G401 (cell line): ENCODE measurements at regions not wholly inside any gene's neighbourhood (a gene's known extent, or its start where the extent isn't known, plus 50 kb on each side); places are given as distances from the start of the nearest gene placed in this dataset.
"Not testable (repeated sequence)": the region's sequence is repeated elsewhere in the genome, so short reads cannot be mapped to it uniquely, and the experiment has no call there.

Source experiments
- DNase-seq: peaks from one replicate; pipeline ENCODE4 v3.0.0-alpha.2; 2015; ENCODE audit warnings: low spot score
- in situ Hi-C: cut with HindIII; loops from 2 replicates; pipeline ENCODE4 v1.10.0; 2016; ENCODE audit warnings: low sequenced_read_pairs, mixed read lengths

DNA sequence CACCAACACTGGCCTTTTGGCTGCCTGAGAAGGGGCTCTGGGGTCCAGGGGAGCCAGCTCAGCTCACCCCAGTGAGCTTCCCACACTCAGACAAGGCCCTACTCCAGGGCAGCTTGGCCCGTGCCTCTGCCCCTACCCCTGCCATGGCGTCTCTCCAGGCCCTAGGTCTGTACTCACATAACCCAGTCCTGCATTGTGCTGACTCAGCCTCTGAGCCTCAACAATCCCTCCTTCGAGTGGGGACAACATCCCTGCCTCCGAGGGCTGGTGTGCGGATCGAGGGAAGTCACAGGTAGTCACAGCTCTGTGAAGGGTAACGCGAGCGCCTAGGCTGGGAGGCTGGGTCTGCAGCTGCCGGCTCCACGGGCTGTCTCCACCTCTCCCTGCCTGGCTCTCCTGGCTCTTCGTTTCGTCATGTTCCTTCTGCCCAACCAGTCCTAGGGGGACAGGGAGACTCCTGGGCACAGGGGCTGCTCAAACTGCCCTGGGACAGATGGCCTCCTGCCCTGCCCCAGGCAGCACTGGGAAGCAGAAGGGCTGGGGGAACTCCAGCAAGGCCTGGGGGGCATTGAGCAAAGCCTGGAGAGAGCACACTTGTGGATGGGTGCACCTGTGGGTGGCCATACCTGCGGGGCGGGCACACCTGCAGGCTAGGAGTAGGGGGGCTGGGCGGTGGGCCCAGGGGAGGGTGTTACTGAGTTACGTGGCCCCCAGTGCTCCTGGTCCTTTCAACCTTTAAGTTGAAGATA lies 74.6 kb downstream of the RRM2 start:
- no peak for DNase-seq
- in situ Hi-C loops = no loop called here

DNA sequence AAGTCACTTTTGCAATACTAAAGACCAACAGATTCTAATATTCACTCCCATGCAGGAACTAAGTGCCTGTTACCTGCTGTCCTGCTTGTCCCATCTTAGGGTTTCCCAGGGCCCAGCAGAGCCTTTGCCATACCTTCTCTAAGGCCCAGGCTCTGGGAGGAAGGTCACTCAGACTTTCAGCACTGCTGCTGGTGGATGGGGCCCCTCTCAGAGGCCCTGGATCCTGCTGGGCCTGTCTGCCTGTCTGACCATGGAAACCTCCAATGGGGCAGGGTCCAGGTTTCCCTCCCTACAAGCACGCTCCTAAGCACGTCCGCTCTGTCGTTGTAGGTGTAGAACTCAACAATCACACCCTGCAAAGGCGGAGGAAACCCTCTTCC lies 75.1 kb downstream of the RRM2 start:
- in situ Hi-C loops = no loop called here
- DNase-seq = no peak

DNA sequence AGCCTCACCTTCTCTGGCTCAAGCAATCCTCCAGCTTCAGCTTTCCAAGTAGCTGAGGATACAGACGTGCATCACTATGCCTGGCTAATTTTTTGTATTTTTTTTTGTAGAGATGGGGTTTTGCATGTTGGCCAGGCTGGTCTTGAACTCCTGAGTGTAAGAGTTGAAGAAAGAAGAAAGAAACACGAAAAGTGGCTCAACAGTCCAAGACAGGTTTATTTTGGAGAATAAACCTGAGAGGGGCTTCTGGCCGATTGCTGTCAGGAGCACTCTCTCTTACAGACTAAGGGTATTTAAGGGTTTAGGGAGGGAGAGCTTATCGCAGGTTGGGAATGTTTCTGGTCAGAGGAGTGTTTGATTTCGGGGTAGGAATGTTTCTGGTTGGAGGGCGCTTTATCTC lies 75.9 kb downstream of the RRM2 start:
- in situ Hi-C loops = not testable (repeated sequence)

DNA sequence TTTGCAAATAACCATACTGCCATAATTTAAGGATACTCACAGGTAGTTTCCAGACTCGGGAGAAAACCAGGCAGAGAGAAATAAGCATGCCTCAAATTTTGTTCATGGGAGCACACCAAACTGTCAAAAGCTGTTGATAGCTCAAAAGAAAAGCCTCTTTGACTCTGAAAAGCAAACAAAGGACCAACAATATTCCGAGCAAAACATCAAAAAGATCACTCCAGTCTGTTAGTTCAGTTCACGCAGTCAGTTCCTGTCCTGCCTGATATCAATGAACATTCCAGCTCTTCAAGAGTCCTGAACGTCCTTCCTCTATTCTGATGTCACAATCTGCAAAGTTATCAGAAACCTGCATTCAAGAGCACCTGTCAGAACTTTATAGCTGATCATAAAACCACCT lies 78.7 kb downstream of the RRM2 start:
- DNase-seq = no peak
- in situ Hi-C loops = no loop called here

More for the DNA sequence above, 75.9 kb downstream of the RRM2 start:
- not testable (repeated sequence) for DNase-seq

DNA sequence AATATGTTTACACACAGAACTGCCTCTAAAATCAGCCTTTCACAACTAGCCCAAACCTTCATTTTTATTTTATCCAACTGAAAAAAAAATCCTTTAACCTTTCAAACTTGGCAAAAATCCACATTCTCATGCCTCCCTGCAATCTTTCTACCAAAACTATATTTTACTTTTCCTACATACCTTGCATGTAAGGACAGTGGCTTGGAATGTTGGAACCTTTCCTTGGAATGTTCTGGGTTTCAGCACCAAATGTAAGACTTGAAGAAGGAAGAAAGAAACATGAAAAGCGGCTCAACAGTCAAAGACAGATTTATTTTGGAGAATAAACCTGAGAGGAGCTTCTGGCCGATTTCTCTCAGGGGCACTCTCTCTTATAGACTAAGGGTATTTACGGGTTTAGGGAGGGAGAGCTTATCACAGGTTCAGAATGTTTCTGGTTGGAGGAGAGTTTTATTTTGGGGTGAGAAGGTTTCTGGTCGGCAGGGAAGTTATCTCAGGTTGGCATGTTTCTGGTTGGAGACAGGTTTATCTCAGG lies 79.7 kb downstream of the RRM2 start:
- in situ Hi-C loops = no loop called here
- DNase-seq = no peak

DNA sequence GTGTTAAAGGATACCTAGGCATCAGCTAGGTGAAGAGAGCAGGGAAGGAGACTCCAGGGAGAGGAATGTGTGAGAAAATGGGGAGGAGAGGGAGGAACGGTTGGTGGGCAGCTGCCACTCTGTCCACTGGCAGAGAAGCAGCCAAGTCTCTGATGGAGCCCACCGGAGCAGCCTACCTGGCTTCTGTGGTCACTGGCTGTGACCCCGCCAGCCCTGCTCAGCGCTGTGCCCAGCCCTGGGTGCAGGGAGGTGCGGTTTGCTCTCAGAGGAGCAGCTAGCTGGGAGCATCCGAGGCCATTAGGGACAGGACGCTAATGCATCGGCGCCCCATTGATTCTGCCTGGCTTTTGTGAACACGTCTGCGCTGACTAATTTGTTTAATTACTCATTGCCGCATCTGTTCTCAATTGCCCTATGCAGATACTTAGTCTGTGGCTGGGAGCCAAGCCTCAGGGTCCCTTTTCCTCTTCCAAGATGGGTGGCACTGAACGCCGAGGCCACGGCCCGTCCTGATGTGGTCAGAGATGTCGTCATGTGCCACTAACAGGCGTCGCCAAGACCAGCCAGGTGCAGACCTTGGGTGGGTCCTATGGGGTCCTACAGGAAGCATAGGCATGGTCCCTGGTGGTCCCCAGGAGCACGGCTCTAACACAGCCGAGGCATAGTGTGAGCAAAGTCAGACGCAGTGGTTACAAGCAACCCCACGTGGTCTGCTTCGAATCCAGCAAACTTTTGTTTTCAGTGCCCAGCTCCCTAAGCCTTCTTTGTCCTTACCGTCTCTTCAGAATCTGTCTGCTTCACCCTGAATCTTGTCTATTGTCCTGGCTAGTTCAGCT lies 82.0 kb downstream of the RRM2 start:
- DNase-seq = no peak
- in situ Hi-C loops = no loop called here

DNA sequence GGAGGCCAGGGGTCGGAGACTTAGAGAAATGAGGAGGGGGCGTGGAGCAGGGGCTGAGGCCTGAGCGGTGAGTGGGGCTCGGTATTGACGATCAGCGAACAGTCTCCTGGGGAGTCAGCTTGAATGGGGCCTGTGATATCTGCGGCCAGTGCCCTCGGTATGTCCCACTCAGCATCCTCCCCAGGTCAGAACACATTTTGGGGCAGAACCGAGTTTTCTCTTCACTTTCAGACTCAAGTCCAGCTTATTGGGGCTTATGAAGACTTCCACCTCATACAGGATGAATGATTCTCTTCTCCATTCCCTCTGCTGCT lies 82.6 kb downstream of the RRM2 start:
- DNase-seq = no peak
- in situ Hi-C loops = no loop called here

DNA sequence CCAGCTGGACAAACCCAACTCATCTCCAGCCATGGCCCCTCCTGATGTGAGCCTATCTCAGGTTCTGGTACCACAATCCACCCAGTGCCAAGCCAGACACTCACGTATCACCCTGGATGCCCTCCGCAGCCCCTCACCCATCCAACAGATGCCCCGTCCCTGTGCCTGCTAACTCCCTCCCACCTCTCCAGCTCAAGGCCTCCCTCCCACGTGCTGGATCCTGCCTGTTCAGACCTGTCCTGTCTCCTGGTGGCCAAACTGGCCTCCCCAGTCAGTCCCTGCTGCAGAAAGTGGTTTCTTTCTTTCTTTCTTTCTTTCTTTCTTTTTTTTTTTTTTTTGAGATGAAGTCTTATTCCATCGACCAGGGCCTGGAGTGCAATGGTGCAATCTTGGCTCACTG lies 86.2 kb downstream of the RRM2 start:
- DNase-seq = no peak
- in situ Hi-C loops = no loop called here

DNA sequence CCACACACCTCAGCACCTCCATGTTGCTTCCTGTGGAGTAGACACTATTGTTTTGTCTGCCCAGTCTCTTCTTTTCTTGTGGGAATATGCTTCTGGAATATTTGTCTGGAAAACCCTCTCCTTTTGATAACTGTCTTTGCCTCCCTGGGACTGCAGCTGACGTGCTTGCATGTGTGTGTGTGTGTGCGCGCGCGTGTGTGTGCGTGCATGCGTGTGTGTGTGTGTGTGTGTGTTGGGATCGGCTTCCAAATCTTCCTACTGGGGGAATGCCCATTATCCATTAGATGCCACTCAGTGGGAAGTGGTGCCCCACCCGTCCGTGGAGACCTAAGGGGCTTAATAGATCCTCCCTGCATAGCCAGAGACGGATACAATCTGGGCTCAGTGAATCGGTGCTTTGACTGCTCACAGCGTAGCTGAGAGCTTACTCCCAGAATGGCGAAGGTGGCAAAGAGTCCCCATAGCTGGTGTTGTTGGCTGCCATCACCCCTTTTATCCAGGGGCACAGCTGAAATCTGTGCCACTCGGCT lies 86.9 kb downstream of the RRM2 start:
- in situ Hi-C loops = no loop called here
- DNase-seq = no peak

DNA sequence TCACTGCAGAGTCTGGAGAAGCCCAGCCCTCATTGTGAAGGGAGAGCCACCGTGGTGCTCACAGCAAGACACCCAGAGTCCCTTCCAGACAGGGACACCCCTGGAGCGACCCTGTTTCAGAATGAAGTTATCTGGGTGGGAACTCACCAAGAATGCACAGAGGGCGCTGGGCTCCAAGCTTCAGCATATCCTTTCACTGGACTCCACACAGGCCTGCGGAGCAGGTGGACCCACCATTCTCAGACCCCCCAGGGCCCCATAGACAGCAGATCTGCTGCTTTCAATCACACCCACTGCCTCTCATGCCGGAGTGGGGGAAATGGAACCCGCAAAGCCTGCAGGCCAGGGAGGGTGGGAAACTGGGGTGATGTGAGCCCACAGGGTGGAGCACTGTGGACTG lies 87.8 kb downstream of the RRM2 start:
- DNase-seq = no peak
- in situ Hi-C loops = no loop called here

DNA sequence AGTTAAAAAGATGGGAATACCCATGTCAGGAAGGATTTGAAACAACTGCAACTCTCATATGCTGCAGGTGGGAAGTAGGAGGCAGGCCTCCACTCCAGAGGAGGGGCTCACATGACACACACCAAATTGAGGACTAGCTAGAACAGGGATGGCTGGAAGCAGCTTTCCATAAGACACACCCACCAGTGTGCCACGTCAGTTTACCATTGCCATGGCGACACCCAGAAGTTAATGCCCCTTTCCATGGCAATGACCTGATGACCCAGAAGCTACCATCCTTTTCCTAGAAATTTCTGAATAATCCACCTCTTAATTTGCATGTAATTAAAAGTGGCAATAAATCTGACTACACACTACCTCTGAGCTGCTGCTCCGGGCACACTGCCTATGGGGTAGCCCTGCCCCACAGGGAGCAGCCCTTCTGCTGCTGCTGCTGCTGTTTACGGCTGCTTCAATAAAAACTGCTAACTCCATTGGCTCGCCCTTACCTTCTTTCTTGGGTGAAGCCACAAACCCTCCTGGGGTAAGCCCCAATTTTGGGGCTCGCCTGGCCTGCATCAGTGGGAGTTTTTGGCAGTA lies 89.4 kb downstream of the RRM2 start:
- in situ Hi-C loops = no loop called here
- DNase-seq = no peak

DNA sequence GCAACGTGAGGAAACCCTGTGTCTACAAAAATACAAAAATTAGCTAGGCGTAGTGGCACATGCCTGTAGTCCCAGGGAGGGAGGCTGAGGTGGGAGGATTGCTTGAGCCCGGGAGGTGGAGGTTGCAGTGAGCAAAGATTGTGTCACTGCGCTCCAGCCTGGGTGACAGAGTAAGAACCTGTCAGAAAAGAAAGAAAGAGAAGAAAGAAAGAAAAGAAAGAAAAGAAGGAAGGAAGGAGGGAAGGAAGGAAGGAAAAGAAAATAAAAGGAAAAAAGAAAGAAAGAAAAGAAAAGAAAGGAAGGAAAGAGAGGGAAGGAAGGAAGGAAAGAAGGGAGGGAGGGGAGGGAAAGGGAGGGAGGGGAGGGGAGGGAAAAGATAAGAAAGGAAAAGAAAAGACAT lies 89.9 kb upstream of the HPCAL1 start:
- in situ Hi-C loops = no loop called here
- no peak for DNase-seq

DNA sequence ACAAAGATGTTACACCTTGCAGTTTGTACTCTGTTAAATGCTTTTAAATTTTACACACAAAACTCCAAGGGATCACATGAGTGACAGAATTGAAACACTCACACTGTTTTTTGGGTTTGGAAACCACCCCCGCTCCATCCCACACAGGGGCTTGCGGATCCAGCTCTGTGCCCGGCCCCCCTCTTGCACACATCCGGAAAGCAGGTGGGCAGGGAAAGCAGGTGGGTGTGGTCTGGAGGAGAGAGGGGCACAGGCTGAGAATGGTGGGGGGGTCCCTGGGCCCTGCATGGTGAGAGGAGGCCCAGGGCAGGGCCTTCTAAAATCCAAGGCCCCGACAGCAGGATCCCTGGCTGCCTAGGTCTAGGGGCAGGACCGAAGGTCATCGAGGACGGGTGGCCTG lies 88.5 kb upstream of the HPCAL1 start:
- no peak for DNase-seq
- in situ Hi-C loops = no loop called here

DNA sequence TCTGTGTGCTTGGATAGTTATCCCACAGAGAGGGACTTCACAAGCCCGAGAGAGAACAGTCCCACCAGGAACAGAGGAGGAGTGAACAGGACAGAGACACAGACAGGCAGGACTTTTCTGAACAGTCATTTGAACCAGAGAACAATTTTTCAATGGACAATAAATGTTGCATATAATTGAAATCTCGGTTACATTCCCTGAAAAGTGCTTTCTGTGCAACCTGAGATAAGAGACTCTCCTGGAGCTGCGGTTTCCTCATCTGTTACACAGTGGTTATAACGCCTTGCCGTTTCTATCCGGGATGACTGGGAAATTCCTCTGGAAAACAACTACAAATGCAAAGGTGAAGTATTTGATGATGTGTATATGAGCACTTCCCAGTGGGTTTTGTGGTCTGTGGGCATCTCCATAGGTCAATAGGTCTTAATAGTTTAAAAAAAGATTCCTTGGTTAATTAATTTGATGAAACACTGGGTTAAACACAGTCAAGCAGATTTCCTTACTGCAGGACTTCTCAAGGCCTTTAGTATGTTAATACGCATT lies 87.2 kb upstream of the HPCAL1 start:
- in situ Hi-C loops = no loop called here
- DNase-seq = no peak

DNA sequence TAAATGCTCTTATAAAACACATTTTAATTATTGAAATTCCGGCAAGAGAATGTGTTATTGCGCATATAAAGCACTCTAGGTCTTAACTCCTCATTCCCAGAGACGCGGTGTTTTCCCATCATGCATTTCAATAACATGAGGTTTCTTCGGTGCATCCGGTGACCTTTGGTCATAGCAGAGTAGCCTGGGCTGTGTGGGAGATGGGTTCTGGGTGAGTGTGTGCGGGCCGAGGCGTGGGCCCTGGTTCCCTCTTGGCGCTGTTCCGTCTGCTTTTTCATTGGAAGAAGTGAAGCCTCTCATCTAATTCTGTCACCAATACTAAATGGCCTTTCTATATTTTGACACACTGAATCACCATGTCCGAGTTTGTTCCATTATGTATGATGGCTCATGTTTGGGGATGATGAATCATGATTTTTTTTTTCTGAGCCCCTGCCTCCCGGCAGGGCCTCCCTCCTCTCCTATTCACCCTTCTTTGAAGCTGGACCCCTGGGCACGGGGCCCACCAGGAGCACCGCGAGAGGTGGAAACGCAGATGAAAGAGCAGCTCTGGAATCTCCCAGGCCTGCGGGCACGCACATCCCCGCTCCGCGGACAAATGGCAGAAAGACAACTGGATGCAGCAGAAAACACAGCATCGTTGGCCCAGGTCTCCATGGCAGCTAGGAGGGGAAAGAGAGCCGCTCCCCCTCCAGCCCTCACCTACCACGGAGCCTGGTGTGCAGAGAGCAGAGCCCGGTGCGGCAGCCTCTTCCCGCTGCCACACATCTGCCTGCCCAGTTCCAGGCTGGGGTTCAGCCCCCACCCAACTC lies 85.8 kb upstream of the HPCAL1 start:
- DNase-seq = no peak

DNA sequence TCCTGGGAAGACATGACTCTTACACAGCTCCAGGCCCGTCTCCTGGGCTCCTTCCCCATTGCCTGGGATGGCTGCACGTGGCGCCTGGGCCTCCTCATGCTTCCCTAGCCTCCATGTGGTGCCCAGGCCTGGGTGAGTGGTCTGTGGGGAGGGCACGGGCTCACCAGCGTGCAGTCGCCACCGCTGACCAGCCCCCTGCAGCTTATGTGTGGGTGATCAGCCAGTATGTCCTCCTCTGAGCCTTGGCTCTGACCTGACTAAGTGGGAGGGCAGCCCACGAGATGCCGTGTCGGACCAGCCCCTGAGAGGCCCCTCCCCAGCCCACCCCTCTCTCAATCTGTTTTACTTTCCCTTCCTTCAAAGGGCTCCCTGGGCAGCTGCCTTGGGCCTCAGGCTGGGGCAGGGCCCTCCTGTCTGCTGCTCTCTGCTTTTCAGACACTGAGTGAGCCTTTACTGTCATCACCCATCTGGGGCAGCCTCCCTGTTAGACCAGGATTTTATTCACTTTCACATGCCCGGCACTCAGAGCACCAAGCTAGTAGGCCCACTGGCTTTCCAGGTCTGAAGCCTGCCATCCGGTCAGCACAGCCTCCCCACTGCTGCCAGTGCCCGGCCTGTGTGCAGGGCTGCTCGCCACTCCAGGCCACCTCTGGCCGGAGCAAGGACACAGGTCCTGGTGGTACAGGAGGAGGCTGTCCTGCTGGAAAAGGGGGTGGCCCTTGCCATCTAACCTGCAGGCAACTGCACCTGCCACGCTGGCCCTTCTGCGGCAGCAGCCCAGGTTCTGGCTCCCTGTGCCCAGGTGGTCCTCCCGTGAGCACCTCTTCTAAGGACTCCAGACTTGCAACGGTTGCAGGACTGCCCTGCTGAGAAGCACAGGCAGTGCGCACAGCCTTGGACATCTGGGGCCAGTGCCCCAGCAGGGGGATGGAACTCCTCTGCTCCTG lies 84.9 kb upstream of the HPCAL1 start:
- in situ Hi-C loops = no loop called here
- DNase-seq = no peak

More for the DNA sequence above, 85.8 kb upstream of the HPCAL1 start:
- in situ Hi-C loops = no loop called here

DNA sequence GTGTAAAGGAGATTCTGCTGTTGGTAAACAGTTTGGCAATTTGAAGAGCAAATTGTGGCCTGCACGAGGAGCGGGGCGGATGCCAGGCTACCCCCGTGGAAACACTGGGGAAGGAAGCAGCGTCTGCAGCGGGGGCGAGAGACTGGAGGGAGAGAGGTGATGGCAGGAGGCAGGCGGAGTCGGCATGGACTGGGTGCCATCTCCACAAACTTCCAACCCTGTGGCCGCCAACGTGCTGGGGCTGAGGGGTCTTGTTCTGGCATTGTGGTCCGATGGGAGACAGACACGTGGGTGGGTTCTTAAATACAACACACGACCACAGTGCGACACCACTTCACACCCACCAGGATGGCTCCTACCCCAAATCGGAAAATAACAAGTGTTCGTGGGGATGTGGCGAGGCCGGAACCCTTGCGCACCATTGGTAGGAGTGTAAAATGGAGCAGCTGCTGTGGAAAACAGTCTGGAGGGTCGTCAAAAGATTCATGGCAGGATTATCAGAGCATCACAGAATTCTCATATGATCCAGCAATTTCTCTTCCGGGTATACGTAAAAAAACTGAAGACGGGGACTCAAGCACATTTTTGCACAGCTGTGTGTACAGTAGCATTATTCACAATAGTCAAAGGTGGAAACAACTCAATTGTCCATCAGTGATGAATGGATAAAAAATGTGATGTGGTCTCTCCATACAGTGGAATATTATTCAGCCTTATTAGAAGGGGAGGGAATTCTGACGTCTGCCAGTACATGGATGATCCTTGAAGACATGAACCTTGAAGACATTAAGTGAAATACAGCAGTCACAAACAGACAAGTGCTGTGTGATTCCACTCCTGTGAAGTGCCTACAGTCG lies 82.4 kb upstream of the HPCAL1 start:
- in situ Hi-C loops = no loop called here
- no peak for DNase-seq
